HepG2 (cell line): ENCODE measurements at regions not wholly inside any gene's neighbourhood (a gene's known extent, or its start where the extent isn't known, plus 50 kb on each side); places are given as distances from the start of the nearest gene placed in this dataset.

Experiments
- ATAC-seq: fragments of 200-7000 bp; cut with Tn5 transposase; 3 replicates; pipeline ENCODE4 v1.9.1; 2020; ENCODE audit warnings: mild to moderate bottlenecking, moderate library complexity
- BruUV-seq: library from RNA; stranded (reverse); fragments of 400-500 nt; replicated peaks from 2 replicates; lab custom pipeline; 2021; lab: Mats Ljungman, UMichigan
- CTCF ChIA-PET: fragments of 300-600 bp; formaldehyde crosslinking; extraction: SDS; loops from one replicate; lab custom pipeline; 2021; ENCODE audit warnings: low total read pairs, inconsistent platforms, low intra/inter-chr PET ratio; lab: Yijun Ruan, JAX
- POLR2A ChIA-PET: fragments of 350-600 bp; sonication (Branson Sonifier 250); formaldehyde crosslinking; loops from one replicate; lab custom pipeline; 2020; ENCODE audit warnings: antibody characterized with exemption, inconsistent platforms; lab: Yijun Ruan, JAX
- DNase-seq: peaks from one replicate; pipeline ENCODE4 v3.0.0-alpha.2; 2015; ENCODE audit warnings: low spot score
- FAIRE-seq: peaks from 3 replicates; lab custom pipeline; 2011; peaks lifted over from hg19 to GRCh38; lab: Jason Lieb, UNC
- H2AFZ ChIP-seq: one replicate; pipeline ENCODE4 v1.6.1; 2011; ENCODE audit warnings: low read length, inconsistent platforms
- H3K27ac ChIP-seq: fragments of 300-600 bp; 3 replicates; pipeline ENCODE4 v1.8.0; 2011; ENCODE audit warnings: mixed run types, mild to moderate bottlenecking, mixed read lengths, low read length, inconsistent platforms; ENCODE audit not compliant: insufficient read depth; ENCODE audit errors: extremely low read length
- H3K27me3 ChIP-seq, 2 experiments: fragments of 200-600 bp in 1 of 2; 2 replicates in 1 of 2; 3 replicates in 1 of 2; pipeline versions ENCODE4 v1.6.0 to v1.8.0; 2011; ENCODE audit warnings: low read length in 2 of 2, mild to moderate bottlenecking in 2 of 2, moderate library complexity in 2 of 2, inconsistent platforms in 1 of 2; ENCODE audit not compliant: insufficient read depth in 2 of 2, control insufficient read depth in 1 of 2
- H3K36me3 ChIP-seq, 2 experiments: fragments of 200-600 bp in 1 of 2; replicated peaks in 1 of 2; 2 replicates in 1 of 2; 3 replicates in 1 of 2; pipeline versions ENCODE4 v1.5.1 to v1.8.0; 2011; ENCODE audit warnings: low read length in 2 of 2, inconsistent platforms in 1 of 2; ENCODE audit not compliant: insufficient read depth in 2 of 2, control insufficient read depth in 1 of 2
- H3K4me1 ChIP-seq: 2 replicates; pipeline ENCODE4 v1.5.1; 2012; ENCODE audit warnings: low read length, inconsistent platforms; ENCODE audit not compliant: insufficient read depth
- H3K4me2 ChIP-seq: 2 replicates; pipeline ENCODE4 v1.6.0; 2011; ENCODE audit warnings: low read depth, low read length, inconsistent platforms
- H3K4me3 ChIP-seq, 3 experiments: fragments of 200-600 bp in 1 of 3; sonication (generic), shearing (Covaris generic) in 1 of 3; replicated peaks in 1 of 3; 2 replicates each; pipeline ENCODE4 v1.5.1; 2011 to 2016; ENCODE audit warnings: low read length in 3 of 3, inconsistent platforms in 2 of 3, low read depth in 2 of 3, mild to moderate bottlenecking in 2 of 3, control low read depth in 1 of 3, mixed read lengths in 1 of 3; ENCODE audit not compliant: insufficient read depth in 1 of 3
- H3K79me2 ChIP-seq: one replicate; pipeline ENCODE4 v1.6.1; 2011; ENCODE audit warnings: low read length, inconsistent platforms; ENCODE audit not compliant: insufficient read depth
- H3K9ac ChIP-seq: 2 replicates; pipeline ENCODE4 v1.6.0; 2011; ENCODE audit warnings: mild to moderate bottlenecking, low read depth, low read length, inconsistent platforms; ENCODE audit not compliant: insufficient read depth
- H3K9me3 ChIP-seq: 2 replicates; pipeline ENCODE4 v1.5.1; 2012; ENCODE audit warnings: mild to moderate bottlenecking, low read length
- H4K20me1 ChIP-seq: 2 replicates; pipeline ENCODE4 v1.6.0; 2011; ENCODE audit warnings: inconsistent platforms, mild to moderate bottlenecking, low read length, moderate library complexity; ENCODE audit not compliant: insufficient read depth
- ARNT ChIP-seq: fragments of 450-650 bp; IDR thresholded peaks from 2 replicates; pipeline ENCODE4 v1.6.1; 2017
- BORCS8-MEF2B ChIP-seq: sonication (generic); formaldehyde crosslinking; IDR thresholded peaks from 2 replicates; pipeline ENCODE4 v1.8.0; 2022; ENCODE audit warnings: mild to moderate bottlenecking, missing genetic modification reagents
- HNRNPLL ChIP-seq: fragments of 200-400 bp; formaldehyde crosslinking; IDR thresholded peaks from 2 replicates; pipeline ENCODE4 v1.6.1; 2017; ENCODE audit warnings: mild to moderate bottlenecking, low read depth, low read length; ENCODE audit not compliant: poor library complexity, severe bottlenecking
- NFE2 ChIP-seq: sonication (generic); formaldehyde crosslinking; IDR thresholded peaks from 2 replicates; pipeline ENCODE4 v1.4.0; 2020; ENCODE audit warnings: missing genetic modification reagents
- RBAK ChIP-seq: sonication (generic); formaldehyde crosslinking; IDR thresholded peaks from 2 replicates; pipeline ENCODE4 v1.5.1; 2020; ENCODE audit warnings: mild to moderate bottlenecking, missing genetic modification reagents
- TBX2 ChIP-seq: sonication (generic); formaldehyde crosslinking; IDR thresholded peaks from 2 replicates; pipeline ENCODE4 v1.5.0; 2020; ENCODE audit warnings: missing genetic modification reagents, mild to moderate bottlenecking, borderline replicate concordance
- TMF1 ChIP-seq: sonication (generic); formaldehyde crosslinking; IDR thresholded peaks from 2 replicates; pipeline ENCODE4 v1.8.1; 2022; ENCODE audit warnings: low read depth, missing genetic modification reagents
- ZNF136 ChIP-seq: sonication (generic); formaldehyde crosslinking; IDR thresholded peaks from 2 replicates; pipeline ENCODE4 v1.8.1; 2022; ENCODE audit warnings: low read depth, mild to moderate bottlenecking, moderate library complexity, missing genetic modification reagents
- ZNF17 ChIP-seq: sonication (generic); formaldehyde crosslinking; IDR thresholded peaks from 2 replicates; pipeline ENCODE4 v1.5.0; 2020; ENCODE audit warnings: mild to moderate bottlenecking, missing genetic modification reagents
- ZNF33A ChIP-seq: sonication (generic); formaldehyde crosslinking; IDR thresholded peaks from 2 replicates; pipeline ENCODE4 v1.5.1; 2020; ENCODE audit warnings: missing genetic modification reagents, mild to moderate bottlenecking, moderate library complexity, borderline replicate concordance
- ZNF777 ChIP-seq: sonication (generic); formaldehyde crosslinking; IDR thresholded peaks from 2 replicates; pipeline ENCODE4 v1.4.0; 2020; ENCODE audit warnings: missing genetic modification reagents
- WGBS: methylation state at CpG from one replicate; pipeline ENCODE4 v1.1.6; 2017; ENCODE audit warnings: low lambda C conversion rate; 5-methylcytosine and 5-hydroxymethylcytosine counted together
- in situ Hi-C: cut with HindIII; loops from 2 replicates; pipeline ENCODE4 v1.10.0; 2017; ENCODE audit warnings: low pct_unique_long_range_greater_than_20kb; ENCODE audit not compliant: extremely low pct_ligation_motif_present
- intact Hi-C: fragments of 100-400 bp; cut with micrococcal nuclease; formaldehyde crosslinking; loops from one replicate; pipeline ENCODE4 v1.10.0; 2022; ENCODE audit not compliant: unreplicated experiment
- TF ChIP-seq, protein P1 (sequence below): IDR thresholded peaks from 2 replicates; pipeline ENCODE4 v1.6.1; 2012; ENCODE audit warnings: low read depth, low read length, improper control_type of control experiment
- TF ChIP-seq, protein P2 (sequence below): sonication (generic); formaldehyde crosslinking; IDR thresholded peaks from 2 replicates; pipeline ENCODE4 v1.5.1; 2020; ENCODE audit warnings: missing genetic modification reagents, mild to moderate bottlenecking, borderline replicate concordance
- TF ChIP-seq, protein P3 (sequence below): sonication (generic); formaldehyde crosslinking; IDR thresholded peaks from 2 replicates; pipeline ENCODE4 v1.5.0; 2020; ENCODE audit warnings: mild to moderate bottlenecking, missing genetic modification reagents, borderline replicate concordance
- TF ChIP-seq, protein P4 (sequence below): sonication (generic); formaldehyde crosslinking; IDR thresholded peaks from 2 replicates; pipeline ENCODE4 v1.8.1; 2023; ENCODE audit warnings: missing genetic modification reagents, inconsistent platforms, borderline replicate concordance

DNA sequence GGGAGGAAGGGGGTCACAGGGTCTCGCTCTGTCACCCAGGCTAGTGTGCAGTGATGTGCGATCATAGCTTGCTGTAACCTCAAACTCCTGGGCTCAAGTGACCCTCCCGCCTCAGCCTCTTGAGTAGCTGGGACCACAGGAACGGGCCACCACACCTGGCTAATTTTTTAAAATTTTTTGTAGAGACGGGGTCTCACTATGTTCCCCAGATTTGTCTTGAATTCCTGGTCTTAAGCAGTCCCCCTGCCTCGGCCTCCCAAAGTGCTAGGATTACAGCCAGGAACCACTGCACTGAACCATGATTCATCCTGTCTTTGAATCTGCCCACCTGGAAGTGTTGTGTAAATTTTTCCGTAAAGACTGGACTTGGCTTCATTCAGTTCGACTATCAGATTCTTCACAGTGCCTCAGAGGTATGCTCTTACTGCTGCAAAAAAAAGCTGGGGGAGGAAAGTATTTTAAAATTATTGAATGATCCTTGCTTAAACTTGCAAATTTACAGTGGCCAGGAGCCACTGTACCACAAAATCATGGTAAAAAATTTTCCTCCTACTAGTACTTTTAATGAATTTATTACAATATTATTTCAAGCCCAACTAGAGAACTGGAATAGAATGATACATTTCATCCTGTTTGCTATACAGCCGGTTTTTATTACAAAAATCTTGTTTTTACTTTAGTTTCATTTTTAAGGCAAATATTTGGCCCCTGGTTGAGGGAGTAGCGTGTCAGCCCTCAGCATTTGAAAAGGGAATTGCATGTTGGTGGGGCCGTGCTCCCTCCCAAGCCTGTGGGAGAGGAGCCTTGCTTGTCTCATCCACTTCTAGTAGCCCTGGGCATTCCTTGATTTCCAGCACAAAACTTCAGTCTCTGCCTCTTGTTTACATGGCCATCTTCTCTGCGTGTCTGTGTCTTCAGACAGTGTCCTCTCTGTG, 202.5 kb upstream of the SGK1 start:
- no peak overlapping the region for H3K4me3 ChIP-seq
- H3K79me2 ChIP-seq: no peaks in the 10 kb centered on the region
- ChIA-PET POLR2A (no interaction called here), CTCF (no interaction called here)
- no peaks in the 10 kb centered on the region for H3K36me3 ChIP-seq
- FAIRE-seq: no peak
- in situ Hi-C loops: no loop called here
- DNase-seq: no peak
- H2AFZ ChIP-seq: no peak overlapping the region
- no peak overlapping the region for H3K4me2 ChIP-seq
- peaks cover 17% of the 10 kb centered on the region for H3K4me1 ChIP-seq
- WGBS: 48% methylated on average over 12 of the region's 12 CpGs
- no peak for ATAC-seq
- no TSS peak for BruUV-seq
- H4K20me1 ChIP-seq: no peaks in the 10 kb centered on the region
- no peak overlapping the region for H3K9ac ChIP-seq
- no peaks in the 10 kb centered on the region for H3K9me3 ChIP-seq
- intact Hi-C loops: no loop called here
- no peak overlapping the region for H3K27ac ChIP-seq
- peaks cover 0 to 9% of the 10 kb centered on the region in 2 experiments; a peak in 1 of 5 replicates for H3K27me3 ChIP-seq
- TF ChIP-seq TBX2 (no peak), NFE2 (CRISPR knock-in tag) (no peak), ARNT (no peak), RBAK (CRISPR knock-in tag) (no peak), ZNF33A (CRISPR knock-in tag) (no peak), HNRNPLL (no peak), ZNF17 (CRISPR knock-in tag) (no peak), ZNF136 (CRISPR knock-in tag) (no peak), BORCS8-MEF2B (CRISPR knock-in tag) (no peak), TMF1 (CRISPR knock-in tag) (no peak), ZNF777 (no peak)
- TF ChIP-seq, protein P1, sequence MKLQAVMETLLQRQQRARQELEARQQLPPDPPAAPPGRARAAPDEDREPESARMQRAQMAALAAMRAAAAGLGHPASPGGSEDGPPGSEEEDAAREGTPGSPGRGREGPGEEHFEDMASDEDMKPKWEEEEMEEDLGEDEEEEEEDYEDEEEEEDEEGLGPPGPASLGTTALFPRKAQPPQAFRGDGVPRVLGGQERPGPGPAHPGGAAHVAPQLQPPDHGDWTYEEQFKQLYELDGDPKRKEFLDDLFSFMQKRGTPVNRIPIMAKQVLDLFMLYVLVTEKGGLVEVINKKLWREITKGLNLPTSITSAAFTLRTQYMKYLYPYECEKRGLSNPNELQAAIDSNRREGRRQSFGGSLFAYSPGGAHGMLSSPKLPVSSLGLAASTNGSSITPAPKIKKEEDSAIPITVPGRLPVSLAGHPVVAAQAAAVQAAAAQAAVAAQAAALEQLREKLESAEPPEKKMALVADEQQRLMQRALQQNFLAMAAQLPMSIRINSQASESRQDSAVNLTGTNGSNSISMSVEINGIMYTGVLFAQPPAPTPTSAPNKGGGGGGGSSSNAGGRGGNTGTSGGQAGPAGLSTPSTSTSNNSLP: no peak
- TF ChIP-seq, protein P2, sequence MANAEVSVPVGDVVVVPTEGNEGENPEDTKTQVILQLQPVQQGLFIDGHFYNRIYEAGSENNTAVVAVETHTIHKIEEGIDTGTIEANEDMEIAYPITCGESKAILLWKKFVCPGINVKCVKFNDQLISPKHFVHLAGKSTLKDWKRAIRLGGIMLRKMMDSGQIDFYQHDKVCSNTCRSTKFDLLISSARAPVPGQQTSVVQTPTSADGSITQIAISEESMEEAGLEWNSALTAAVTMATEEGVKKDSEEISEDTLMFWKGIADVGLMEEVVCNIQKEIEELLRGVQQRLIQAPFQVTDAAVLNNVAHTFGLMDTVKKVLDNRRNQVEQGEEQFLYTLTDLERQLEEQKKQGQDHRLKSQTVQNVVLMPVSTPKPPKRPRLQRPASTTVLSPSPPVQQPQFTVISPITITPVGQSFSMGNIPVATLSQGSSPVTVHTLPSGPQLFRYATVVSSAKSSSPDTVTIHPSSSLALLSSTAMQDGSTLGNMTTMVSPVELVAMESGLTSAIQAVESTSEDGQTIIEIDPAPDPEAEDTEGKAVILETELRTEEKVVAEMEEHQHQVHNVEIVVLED: no peak
- TF ChIP-seq, protein P3, sequence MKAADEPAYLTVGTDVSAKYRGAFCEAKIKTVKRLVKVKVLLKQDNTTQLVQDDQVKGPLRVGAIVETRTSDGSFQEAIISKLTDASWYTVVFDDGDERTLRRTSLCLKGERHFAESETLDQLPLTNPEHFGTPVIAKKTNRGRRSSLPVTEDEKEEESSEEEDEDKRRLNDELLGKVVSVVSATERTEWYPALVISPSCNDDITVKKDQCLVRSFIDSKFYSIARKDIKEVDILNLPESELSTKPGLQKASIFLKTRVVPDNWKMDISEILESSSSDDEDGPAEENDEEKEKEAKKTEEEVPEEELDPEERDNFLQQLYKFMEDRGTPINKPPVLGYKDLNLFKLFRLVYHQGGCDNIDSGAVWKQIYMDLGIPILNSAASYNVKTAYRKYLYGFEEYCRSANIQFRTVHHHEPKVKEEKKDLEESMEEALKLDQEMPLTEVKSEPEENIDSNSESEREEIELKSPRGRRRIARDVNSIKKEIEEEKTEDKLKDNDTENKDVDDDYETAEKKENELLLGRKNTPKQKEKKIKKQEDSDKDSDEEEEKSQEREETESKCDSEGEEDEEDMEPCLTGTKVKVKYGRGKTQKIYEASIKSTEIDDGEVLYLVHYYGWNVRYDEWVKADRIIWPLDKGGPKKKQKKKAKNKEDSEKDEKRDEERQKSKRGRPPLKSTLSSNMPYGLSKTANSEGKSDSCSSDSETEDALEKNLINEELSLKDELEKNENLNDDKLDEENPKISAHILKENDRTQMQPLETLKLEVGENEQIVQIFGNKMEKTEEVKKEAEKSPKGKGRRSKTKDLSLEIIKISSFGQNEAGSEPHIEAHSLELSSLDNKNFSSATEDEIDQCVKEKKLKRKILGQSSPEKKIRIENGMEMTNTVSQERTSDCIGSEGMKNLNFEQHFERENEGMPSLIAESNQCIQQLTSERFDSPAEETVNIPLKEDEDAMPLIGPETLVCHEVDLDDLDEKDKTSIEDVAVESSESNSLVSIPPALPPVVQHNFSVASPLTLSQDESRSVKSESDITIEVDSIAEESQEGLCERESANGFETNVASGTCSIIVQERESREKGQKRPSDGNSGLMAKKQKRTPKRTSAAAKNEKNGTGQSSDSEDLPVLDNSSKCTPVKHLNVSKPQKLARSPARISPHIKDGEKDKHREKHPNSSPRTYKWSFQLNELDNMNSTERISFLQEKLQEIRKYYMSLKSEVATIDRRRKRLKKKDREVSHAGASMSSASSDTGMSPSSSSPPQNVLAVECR (CRISPR knock-in tag): no peak
- TF ChIP-seq, protein P4, sequence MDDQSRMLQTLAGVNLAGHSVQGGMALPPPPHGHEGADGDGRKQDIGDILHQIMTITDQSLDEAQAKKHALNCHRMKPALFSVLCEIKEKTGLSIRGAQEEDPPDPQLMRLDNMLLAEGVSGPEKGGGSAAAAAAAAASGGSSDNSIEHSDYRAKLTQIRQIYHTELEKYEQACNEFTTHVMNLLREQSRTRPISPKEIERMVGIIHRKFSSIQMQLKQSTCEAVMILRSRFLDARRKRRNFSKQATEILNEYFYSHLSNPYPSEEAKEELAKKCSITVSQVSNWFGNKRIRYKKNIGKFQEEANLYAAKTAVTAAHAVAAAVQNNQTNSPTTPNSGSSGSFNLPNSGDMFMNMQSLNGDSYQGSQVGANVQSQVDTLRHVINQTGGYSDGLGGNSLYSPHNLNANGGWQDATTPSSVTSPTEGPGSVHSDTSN (CRISPR knock-in tag): no peak
